ENCODE measurements at regions not wholly inside any gene's neighbourhood (a gene's known extent, or its start where the extent isn't known, plus 50 kb on each side); places are given as distances from the start of the nearest gene placed in this dataset.
"Not testable (repeated sequence)": the region's sequence is repeated elsewhere in the genome, so short reads cannot be mapped to it uniquely, and the experiment has no call there.

DNA sequence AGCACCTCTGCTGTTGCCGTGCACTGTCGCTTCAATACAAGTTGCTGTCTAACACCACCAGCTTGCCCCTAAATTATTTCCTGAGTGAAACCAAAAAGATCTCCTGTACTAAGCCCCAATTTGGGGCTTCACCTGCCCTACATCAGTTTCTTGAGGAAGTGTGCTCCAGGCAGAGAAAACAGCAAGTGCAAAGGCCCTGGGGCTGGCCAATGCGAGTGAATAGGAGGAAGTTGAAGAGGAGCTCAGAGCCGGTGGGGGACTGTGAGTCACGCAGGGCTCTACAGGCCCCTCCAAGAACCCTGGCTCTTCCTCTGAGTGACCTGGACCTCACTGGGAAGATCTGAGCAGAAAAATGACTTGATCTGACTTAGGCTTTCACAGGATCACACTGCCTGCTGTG is 117.2 kb downstream of the IPO8 start:
- DNase-seq (ENCODE audit: low read depth in 2 of 2) = no peak

DNA sequence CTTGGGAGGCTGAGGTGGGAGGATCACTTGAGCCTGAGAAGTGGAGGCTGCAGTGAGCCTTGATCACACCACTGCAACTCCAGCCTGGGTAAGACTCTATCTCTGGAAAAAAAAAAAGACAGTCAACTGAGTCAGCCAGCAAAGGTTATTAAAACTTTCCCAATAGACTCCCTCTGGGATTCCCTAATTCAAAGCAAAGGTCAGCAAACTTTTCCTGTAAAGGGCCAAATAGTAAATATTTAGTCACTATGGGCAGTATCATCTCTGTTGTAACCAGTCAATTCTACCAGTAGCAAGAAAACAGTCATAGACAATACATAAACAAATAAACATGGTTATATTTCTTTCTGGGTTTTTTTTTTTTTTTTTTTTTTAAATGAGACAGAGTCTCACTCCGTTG is 122.5 kb downstream of the IPO8 start:
- no peak for DNase-seq (ENCODE audit: low read depth in 2 of 2)

DNA sequence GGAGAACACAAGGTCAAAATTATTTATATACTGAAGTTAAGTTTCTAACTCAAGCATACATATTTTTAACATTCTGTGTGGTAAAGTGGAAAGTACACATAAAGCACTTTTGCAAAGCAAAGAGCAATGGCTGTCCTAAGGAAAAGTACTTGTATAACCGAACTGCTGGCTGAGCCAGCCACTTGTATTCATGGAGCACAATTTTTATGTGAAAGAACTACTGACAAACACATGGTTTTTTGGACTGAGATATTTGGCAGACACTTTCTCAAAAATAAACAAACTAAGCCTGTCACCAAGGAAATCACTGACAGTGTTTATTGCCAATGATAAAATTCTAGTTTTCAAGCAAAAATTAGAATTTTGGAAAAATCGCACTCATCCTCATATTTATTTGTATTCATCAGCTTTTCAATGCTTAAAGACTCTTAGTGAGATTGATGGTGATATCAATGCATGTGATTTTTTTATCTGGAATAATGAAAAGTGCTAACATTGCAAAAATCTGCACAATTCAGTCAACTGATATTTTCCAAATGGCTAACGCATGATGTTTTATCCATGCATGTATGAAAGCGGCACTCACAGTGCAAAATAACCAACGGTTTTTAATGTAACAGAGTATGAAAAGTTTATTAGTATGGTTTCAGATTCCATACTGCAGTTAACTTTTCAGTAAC is 125.3 kb downstream of the IPO8 start:
- no peak for DNase-seq (ENCODE audit: low read depth in 2 of 2)

DNA sequence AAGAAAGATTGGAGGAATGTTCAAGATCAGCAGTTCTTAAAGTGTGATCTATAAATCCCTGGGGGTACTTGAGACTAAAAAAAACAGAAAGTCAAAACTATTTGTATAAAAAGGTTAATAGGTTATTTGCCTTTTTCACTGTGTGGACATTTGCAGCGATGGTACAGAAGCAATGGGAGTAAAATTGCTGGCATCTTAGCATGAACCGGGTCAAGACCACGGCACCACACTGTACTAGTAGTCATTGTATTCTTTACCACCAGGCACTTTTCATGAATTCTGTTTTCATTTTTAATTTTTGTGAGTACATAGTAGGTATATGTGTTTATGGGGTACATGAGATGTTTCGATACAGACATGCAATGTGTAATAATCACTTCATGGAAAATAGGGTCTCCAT is 126.2 kb downstream of the IPO8 start:
- DNase-seq (ENCODE audit: low read depth in 2 of 2) = no peak

DNA sequence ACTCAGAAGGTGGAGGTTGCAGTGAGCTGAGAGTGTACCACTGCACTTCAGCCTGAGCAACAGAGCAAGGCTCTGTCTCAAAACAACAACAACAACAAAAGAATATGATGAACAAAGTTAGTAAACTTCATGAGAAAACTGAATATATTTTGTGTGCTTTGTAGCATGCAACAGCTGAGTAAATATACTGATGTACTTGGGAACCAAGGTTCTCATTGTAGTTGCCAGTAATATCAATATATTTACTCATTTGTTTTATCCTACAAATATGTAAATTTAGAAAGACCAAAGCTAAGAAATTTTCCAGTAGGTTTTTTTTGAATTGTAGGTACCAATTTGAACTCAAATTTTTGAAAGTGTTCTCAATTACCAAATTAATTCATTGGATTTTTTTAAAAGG is 127.2 kb downstream of the IPO8 start:
- DNase-seq (ENCODE audit: low read depth in 2 of 2) = no peak

DNA sequence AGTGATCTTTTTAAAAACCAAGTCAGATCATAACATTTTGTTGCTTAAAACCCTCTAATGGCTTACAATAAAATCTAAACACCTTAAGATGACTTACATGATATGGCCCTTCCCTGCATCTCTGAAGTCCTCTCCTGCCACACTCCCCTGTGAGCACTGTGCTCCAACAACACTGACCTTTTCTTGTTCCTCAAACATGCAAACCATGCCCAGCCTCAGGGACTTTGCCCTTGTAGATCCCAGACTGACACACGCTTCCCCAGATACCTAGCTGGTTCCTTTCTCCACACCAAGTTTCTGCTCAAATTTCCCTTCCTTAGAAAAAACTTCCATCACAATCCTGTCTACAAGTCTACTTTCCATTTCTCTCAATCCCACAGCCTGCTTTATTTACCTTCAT is 128.6 kb downstream of the IPO8 start:
- no peak for DNase-seq (ENCODE audit: low read depth in 2 of 2)

DNA sequence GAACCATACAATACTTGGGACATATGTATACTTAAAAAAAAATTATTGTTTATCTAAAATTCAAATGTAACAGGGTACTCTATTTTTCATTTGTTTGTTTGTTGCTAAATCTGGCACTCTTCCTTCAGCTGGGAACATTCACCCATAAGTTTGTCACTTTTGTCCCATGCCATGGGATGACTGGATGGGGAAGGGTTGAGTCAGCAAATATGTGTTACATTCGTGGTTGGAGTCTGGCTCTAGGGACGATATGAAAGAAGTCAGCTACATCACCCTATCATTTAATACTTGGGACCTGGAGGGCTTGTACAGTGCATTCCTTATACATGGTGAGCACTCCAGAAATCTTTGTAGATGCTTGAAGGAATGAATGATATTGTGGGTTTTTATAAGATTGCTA is 131.3 kb downstream of the IPO8 start:
- DNase-seq (ENCODE audit: low read depth in 2 of 2) = no peak

DNA sequence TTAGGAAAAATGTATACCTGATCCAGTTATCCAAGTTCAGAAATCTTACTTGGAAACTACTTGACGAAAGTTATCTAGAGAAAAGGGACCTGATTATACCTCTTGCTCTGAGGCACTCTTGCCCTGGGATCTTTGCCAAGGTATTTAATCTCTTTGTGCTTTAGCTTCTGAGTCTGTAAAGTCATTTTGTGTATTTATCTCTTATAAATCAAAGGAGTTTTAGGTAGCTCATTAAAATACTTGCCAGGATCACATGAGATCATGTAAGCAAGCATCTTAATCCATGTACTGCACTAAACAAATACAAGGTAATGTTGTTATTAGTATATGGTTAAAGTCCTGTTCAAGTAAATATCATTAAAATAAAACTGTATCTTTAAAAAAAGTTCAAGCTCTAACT is 147.5 kb downstream of the IPO8 start:
- no peak for DNase-seq (ENCODE audit: low read depth in 2 of 2)

DNA sequence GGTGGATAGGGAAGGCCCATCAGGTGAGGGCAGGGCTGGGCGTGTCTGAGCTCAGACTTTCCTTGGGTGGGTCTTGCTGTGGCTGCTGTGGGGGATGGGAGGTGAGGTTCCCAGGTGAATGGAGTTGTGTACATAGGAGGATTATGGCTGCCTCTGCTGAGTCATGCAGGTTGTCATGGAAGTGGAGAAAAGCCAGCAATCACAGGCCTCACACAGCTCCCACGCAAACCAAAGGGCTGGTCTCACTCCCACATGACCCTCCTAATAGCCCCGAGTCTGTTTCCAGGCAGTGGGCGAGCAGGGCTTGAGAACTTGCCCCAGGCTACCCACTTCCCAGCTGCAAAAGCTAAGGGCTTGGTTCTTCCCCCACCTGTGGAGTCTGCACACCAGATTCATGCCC is 149.5 kb downstream of the IPO8 start:
- no peak for DNase-seq (ENCODE audit: low read depth in 2 of 2)

DNA sequence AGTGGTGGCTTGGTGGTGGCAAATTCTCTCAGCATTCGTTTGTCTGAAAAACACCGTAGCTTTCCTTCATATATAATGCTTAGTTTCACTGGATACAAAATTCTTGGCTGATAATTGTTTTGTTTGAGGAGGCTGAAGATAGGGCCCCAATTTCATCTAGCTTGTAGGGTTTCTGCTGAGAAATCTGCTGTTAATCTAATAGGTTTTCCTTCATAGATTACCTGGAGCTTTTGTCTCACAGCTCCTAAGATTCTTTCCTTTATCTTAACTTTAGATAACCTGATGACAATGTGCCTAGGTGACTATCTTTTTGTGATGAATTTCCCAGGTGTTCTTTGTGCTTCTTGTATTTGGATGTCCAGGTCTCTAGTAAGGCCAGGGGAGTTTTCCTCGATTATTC is 151.0 kb downstream of the IPO8 start:
- DNase-seq (ENCODE audit: low read depth in 2 of 2) = not testable (repeated sequence)

DNA sequence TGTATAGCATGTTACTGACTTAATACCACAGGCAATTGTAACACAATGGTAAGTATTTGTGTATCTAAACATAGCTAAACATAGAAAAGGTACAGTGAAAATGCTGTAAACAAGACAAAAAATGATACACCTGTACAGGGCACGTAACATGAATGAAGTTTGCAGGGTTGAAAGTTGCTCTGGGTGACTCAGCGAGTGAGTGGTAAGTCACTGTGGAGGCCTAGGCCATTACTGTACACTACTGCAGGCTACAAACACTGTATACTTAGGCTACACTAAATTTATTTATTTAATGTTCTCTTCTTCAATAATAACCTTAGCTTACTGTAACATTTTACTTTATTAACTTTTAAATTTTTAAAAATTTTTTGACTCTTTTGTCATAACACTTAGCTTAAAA is 158.4 kb downstream of the IPO8 start:
- DNase-seq (ENCODE audit: low read depth in 2 of 2) = no peak

DNA sequence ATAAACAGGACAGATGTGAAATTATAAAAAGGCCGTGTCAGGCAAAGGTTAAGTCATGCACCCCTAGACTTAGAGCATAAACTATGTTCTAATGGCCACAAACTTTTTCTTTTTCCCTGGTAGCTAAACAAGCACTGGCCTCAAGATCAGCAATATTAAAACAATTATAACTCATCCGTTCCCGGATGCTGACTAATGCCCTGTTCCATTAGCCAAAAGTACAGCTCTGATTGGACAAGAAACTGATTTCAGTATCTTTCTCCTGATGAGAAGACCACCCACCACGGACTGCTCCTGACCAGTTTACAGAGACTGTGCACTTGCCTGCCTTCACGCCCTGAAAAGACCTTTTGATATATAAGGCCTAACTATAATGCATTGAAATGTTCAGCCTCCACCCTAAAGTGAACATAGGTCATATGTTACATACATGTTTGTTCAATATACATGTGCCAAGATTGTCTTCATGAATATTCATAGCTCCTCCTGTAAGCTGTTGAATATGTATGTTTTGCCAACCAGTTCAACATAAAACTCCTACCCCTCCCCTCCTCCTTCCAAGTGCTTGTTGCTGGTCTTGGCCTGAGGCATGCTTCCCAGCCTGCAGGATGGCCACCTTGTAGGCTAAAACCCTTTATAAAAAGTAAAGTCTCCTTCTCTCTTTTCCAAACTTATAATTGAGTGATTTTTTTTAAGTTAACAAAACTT is 162.0 kb downstream of the IPO8 start:
- no peak for DNase-seq (ENCODE audit: low read depth in 2 of 2)

DNA sequence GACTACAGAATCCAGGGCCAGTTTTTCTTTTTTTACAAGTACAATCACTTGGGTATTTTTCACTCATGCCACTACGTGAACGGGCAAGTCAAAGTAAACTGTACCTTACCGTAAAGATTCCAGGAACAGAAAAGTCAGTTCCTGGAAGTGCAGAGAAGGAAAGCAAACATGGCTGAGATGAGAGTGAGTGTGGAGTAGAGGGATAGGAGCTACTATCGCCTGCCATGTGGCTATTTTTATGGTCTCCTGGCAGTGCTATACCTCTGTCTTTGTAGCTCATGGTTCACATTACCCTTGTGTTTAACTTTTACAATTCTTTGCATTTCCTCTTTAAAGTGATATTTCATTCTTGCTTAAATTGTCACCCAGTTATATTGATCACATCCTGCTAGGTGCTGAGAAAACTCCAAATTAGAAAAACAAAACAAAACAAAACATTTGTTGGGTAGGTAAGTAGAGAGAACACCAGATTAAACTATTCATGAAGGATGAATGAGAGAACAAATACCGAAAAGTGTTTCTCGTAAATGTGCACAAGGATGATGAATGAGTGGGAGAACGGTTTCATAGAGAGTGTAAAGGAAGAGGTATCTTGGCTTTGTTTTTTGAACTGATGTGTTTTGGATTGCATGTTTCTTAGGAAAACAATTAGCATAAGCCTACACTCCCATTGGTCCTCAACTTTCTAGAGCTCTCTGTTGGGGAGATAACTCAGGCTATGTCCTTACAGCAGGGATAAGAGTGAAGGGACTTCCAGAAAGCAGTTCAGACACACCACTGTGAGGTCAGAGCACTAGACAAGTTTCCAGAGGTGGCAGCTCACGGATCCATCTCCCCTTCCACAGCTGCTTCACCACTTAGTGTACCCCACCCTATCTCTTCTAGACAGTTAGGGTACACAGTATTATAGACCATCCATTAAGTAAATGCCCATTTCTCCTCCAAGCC is 163.7 kb downstream of the IPO8 start:
- no peak for DNase-seq (ENCODE audit: low read depth in 2 of 2)

DNA sequence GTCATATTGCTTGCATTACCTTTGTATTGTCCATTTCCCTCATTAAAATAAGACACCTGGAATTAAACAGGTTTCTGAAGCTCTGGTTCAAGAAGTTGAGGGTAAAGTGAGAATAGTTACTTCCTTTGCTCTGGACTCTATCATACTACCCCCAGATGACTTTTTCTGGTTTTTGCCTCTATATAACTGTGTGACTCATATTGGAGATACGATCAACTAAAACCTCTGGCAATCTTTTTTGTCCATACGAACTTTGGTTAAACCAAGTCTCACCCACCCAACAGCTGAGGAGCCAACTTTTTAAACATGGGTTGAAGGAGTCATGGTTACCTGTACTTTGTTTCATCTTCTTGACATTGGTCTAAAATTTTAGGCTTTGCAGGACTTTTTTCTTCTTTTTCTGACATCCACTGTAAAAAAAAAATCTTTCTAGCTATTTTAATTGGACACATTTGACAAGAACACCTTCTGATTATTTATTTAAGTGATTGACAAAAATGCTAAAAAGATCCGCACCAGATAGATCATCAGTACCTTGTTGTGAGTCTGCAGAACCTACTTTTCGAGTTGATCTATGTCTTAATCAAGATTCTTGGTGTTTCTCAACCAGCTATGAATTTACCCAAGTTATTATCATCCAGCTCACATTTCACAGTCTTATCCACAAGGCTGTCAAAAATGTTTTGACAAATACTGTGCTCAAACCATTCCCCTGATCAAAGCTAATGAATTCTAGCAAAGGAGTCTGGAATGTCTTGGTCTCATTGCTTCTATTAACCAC is 166.0 kb downstream of the IPO8 start:
- DNase-seq (ENCODE audit: low read depth in 2 of 2) = no peak

DNA sequence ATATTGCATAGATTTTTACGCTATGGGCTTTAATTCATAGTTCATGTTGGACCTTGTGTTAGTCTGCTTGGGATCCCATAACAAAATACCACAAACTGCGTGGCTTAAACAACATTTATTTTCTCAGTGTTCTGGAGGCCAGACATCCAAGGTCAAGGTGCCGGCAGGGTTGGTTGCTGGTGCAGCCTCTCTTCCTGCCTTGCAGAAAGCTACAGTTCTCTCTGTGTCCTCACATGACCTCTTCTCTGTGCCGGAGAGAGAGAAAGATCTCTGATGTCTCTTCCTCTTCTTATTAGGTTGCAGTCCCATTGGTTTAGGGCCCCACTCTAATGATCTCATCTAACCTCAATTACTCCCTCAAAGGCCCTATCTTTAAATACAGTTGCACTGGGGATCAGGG is 170.5 kb downstream of the IPO8 start:
- DNase-seq (ENCODE audit: low read depth in 2 of 2) = no peak

DNA sequence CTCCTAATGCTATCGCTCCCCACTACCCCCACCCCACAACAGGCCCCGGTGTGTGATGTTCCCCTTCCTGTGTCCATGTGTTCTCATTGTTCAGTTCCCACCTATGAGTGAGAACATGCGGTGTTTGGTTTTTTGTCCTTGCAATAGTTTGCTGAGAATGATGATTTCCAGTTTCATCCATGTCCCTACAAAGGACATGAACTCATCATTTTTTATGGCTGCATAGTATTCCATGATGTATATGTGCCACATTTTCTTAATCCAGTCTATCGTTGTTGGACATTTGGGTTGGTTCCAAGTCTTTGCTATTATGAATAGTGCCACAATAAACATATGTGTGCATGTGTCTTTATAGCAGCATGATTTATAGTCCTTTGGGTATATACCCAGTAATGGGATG is 175.4 kb downstream of the IPO8 start:
- not testable (repeated sequence) for DNase-seq (ENCODE audit: low read depth in 2 of 2)

DNA sequence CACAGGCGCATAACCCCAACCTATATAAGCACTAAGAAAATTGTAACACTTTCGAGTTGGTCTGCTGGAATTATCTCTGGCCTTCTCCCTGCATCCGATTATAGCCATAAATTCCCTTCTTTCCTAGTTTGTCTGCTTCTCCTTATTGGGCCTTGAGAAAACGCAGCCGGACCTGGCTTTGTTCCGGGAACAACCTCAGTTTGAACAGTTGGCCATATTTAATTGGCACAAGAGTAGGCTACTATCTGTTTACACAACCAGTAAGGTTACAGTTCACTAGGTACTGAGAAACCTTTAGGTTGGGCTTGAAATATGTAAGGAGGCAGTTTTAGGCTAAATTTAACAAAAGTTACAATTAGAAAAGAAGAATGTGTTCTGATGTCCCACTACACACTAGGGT is 176.1 kb downstream of the IPO8 start:
- DNase-seq (ENCODE audit: low read depth in 2 of 2) = no peak

DNA sequence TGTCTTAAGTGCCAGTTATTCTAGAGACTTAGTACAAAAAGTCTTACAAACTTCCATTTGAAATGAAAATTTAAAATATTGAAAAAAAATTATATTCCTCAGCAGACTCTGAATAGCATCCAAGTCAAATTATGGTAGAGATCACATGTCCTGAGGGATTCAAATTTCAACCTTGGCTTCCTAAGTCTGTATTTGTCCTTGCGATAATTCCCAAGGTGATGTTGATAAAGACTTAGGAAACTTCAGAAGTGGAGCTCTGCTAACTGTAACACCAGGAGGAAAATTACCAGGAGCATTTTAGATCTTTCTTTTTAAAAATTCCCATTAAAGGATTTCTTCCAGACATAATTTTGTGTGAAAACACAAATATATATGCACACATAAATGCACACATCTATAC is 178.3 kb downstream of the IPO8 start:
- DNase-seq (ENCODE audit: low read depth in 2 of 2) = no peak

DNA sequence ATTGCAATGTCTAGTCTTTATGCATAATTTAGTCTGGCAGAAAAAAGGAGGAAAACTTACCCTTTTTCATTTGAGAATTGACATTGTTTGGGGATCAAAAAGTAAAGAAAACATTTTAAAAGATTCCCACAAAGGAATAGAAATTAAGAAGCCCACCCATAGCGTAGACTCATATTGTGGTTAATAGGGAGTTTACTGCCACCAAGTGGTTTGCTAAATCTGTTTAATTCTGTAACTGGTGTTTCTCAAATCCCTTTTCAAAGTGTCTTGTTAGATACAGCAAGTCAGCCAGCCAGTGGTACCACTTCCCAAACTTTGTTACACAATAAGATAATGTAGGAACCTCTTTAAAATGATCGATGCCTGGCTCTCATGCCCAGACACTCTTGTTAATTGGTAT is 180.3 kb downstream of the IPO8 start:
- DNase-seq (ENCODE audit: low read depth in 2 of 2) = no peak

DNA sequence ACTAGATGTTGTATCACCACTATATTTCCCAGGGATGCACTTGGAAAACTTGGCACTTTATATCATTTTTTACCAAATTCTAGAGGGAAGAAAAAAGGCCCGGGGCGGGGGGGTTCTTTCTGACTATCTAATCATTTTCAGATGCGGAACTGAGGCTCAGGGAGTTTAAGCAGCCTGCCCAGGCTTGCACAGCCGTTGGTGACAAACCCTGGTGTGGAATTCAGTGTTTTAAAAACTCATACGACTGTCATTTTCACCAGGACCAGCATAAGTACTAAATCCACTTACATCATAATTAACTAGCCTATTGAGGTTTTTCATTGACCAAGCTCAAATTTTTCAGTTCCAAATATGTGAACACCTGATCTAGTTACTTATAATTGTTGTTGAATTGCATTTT is 181.0 kb downstream of the IPO8 start:
- DNase-seq (ENCODE audit: low read depth in 2 of 2) = no peak

DNA sequence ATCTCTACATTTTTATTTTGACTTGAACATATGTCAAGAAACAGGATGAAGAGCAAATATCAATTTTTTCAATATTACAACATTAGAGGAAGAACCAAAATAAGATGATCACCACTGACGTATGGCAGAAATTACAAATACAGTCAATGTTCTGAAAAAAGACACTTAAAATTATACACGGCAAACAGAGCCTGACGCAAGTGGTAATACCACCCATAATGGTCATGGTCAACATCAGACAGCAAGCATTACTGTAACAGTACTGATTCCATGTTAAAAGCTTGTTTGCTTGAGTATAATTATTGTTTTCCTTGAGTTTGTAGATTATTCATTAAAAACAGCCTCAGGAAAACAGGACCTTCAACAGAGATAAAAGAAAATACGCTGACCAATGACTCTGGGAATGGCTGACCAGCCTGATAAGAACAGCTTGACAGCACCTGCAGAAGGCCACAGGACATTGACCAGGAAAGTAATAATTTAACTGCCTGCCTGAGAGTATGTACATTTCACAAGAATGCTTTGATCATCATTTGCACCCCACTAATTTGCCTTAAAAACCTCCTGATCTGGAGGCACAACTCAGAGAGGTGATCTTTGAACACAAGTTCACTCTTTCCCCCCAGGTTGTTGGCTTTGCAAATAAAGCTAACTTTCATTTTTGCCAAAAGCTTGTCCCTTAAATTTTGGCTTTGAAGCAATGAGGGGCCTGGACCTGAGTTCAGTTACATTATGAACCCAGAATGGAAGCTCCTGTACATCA is 187.3 kb downstream of the IPO8 start:
- DNase-seq (ENCODE audit: low read depth in 2 of 2) = no peak
